ENCODE measurements at regions not wholly inside any gene's neighbourhood (a gene's known extent, or its start where the extent isn't known, plus 50 kb on each side); places are given as distances from the start of the nearest gene placed in this dataset.
A peak's percentile ranks its signal among the peaks of the same experiment; 100 is the strongest.

DNA sequence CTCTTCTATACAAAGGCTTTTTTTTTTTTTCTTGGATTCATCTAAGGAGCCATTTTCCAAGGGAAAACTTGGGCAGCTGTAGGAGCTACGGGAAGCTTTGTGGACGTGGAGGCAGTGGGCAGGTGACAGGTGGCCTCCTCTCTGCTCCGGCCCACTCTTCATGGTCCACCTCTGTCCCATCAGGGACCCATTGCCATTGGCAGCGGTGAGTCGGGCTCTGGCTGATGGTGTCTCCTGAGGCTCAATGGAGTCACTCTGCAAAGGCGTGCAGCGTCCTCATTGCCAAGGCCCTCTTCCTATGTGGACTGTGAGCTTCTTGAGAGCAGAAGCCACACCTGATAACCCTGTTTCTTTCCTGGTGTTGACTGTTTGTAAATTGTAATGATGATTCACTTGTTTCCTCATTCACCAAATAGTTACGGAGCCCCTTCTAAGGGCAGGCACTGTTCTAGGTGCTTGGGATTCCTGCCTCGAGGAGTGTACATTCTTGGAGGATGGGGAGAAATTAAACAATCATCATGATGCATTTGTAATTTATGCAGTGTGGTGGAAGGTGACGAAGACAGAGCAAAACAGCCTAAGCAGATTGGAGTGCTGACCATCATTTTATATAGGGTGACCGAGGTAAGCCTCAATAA lies 240.3 kb upstream of the HS6ST1 start:
- no peak for DNase-seq (ENCODE audit: low spot score in 2 of 2)
- ATAC-seq: no peak
- Mint-ChIP-seq H3K27ac (no peak overlapping the region), H3K36me3 (no peaks in the 10 kb centered on the region), H3K9me3 (no peaks in the 10 kb centered on the region)

GRCh38 chr2:128559533-128560515 lies 241.2 kb upstream of the HS6ST1 start:
- H3K9me3 Mint-ChIP-seq: no peaks in the 10 kb centered on the region
- DNase-seq (ENCODE audit: low spot score in 2 of 2): no peak
- H3K36me3 Mint-ChIP-seq: no peaks in the 10 kb centered on the region
- H3K27ac Mint-ChIP-seq: no peak overlapping the region
- no peak for ATAC-seq

GRCh38 chr2:128560718-128561117 lies 242.1 kb upstream of the HS6ST1 start:
- Mint-ChIP-seq H3K27ac (no peak overlapping the region), H3K9me3 (no peaks in the 10 kb centered on the region), H3K36me3 (no peaks in the 10 kb centered on the region)
- ATAC-seq (no peak), DNase-seq (ENCODE audit: low spot score in 2 of 2) (no peak)

DNA sequence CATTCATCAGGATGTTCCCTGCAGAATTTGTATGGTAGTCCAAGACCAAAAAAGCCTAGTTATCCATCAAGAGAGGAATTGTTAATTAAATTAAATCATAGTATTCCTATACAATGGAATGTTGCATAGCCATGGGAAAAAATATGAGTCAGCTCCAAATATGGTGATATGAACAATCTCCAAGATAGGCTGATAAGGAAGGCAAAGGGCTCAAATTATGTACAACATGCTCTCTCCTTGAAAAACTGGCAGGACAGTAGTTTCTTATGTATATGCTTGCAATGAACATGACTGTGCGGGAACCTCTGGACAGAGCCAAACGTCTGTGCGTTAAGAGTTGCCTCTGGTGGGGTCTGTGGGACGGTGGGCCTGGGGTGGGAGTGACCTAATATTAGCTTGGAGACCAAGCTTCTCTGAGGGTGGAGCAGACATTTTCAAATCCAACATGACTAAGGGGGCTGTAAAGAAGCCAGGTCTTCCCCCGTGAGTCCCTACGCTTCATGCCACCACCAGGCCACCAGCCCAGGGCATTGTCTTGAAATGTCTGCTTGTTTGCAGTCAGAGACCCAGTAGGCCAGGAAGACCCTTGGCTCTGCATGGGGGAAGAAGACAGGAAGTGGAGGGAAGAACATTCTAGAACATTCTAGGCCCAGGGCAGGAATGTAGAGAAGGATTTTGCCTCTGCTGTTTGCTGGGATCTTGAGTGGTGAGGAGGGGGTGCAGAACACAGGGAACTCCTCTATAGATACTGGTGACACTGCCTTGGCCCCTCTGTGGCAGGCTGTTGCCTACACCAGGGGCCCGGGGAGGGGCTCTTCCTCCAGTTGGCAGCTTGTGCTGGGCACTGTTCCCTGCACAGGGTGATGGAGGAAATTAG lies 244.0 kb upstream of the HS6ST1 start:
- H3K27ac Mint-ChIP-seq: peak overlapping the region in 1 of 2 donors; percentile 60

GRCh38 chr2:128563348-128563687 lies 244.7 kb upstream of the HS6ST1 start:
- DNase-seq (ENCODE audit: low spot score in 2 of 2) (no peak), ATAC-seq (no peak)
- Mint-ChIP-seq H3K27ac (peak overlapping the region in 1 of 2 donors; percentile 60), H3K9me3 (no peaks in the 10 kb centered on the region), H3K36me3 (no peaks in the 10 kb centered on the region)

More for the DNA sequence above, 244.0 kb upstream of the HS6ST1 start:
- DNase-seq (ENCODE audit: low spot score in 2 of 2) (no peak), ATAC-seq (no peak)
- Mint-ChIP-seq H3K9me3 (no peaks in the 10 kb centered on the region), H3K36me3 (no peaks in the 10 kb centered on the region)

DNA sequence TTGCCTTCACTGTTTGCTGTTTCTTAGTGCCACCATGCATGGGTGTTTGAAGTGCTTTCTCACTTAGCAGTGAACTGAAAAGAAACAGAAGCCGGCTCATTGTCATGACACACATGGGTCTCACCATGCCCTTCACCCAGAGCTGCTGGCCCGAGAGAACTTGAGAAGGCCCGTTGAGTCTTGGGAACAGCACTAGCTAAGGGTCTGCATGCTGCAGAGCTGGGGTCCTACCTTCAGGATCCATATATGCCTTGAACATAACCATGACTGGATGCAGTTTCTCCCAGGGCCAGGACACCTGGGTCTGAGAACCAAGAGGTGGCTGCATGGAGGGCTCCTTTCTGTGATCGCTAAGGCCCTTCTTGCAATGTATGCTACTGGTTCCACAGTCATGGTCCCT lies 245.5 kb upstream of the HS6ST1 start:
- DNase-seq (ENCODE audit: low spot score in 2 of 2): no peak
- H3K9me3 Mint-ChIP-seq: no peaks in the 10 kb centered on the region
- no peak overlapping the region for H3K27ac Mint-ChIP-seq
- H3K36me3 Mint-ChIP-seq: no peaks in the 10 kb centered on the region
- no peak for ATAC-seq

DNA sequence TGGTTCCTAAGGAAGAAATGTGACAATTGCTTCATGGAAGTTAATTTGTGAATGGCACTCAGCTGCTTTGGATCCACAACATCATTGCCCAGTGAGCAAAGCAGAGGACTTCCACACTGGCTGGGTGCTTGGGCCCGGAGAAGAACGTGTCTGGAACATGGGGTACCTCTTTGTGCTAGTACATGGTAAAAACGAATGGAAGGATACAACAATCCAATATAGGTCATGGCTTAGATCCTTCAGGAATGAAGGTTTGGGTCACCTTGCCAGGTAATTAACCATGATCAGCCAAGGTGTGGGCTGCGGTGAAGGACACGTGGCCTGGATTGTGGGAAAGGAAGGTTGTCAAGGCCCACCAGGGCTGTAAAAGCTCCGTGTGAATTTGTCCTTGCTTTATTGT lies 245.9 kb upstream of the HS6ST1 start:
- no peak for DNase-seq (ENCODE audit: low spot score in 2 of 2)
- Mint-ChIP-seq H3K36me3 (no peaks in the 10 kb centered on the region), H3K27ac (no peak overlapping the region), H3K9me3 (no peaks in the 10 kb centered on the region)
- ATAC-seq: no peak

GRCh38 chr2:128565441-128565840 lies 246.8 kb upstream of the HS6ST1 start:
- Mint-ChIP-seq H3K27ac (no peak overlapping the region), H3K36me3 (no peaks in the 10 kb centered on the region), H3K9me3 (no peaks in the 10 kb centered on the region)
- DNase-seq (ENCODE audit: low spot score in 2 of 2): no peak
- no peak for ATAC-seq

DNA sequence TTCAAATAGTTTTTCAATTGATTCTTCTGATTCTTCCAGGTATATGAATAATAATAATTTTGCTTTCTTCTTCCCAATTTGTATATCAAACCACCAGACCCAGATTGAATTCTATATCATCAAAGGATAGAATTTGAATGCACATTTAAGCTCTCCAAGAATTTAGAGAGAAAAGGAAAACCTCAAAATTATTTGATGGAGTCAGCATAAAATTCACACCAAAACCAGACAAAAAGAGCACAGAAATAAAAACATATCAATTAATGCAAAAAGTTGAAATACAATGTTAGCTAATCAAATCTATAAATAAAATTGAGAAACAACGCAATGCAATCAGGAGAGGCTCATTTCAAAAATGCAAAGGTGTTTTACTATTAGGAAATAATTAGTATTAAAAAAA lies 248.0 kb upstream of the HS6ST1 start:
- no peaks in the 10 kb centered on the region for H3K9me3 Mint-ChIP-seq
- DNase-seq (ENCODE audit: low spot score in 2 of 2) (no peak), ATAC-seq (no peak)
- H3K27ac Mint-ChIP-seq: no peak overlapping the region
- H3K36me3 Mint-ChIP-seq: no peaks in the 10 kb centered on the region

DNA sequence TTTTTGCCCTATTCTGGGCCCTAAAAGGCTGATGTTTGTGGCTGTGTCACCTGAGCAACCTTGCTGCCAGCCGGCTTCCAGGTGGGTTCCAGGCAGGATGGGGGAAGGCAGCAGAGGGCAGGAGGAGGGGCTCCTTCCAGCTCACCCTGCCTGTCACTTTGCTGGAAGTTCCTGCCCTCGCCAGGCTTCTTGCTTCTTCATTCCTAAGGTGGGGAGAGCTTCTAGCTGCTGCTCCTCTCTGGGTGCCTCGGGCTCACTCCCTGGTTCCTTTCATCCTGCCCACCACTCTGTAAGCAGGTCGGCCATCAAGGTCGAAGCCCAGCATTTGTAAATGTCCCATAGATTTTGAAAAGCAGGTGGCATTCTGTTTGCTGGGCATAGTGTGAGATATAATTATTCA lies 249.4 kb upstream of the HS6ST1 start:
- no peaks in the 10 kb centered on the region for H3K36me3 Mint-ChIP-seq
- no peaks in the 10 kb centered on the region for H3K9me3 Mint-ChIP-seq
- H3K27ac Mint-ChIP-seq: no peak overlapping the region
- ATAC-seq (no peak), DNase-seq (ENCODE audit: low spot score in 2 of 2) (no peak)

DNA sequence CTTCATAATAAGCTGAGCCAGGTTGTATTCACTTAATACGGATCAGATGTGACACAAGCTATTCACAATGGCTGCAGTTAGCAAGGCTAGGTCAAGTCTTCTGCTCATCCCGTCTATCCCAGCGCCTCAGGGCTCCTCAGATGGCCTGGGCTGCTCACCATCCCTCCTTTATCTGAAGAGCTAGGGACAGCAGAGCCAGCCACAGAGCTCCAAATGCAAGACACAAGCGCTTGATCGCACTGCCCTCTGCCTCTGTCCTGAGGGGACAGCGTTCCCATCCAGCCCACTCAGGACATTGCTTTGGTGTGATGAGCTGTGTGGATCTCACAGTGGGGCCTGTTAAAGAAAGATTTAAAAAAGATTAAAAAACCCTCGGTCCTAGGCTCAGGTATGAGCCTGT lies 254.4 kb upstream of the HS6ST1 start:
- H3K36me3 Mint-ChIP-seq: no peaks in the 10 kb centered on the region
- no peaks in the 10 kb centered on the region for H3K9me3 Mint-ChIP-seq

DNA sequence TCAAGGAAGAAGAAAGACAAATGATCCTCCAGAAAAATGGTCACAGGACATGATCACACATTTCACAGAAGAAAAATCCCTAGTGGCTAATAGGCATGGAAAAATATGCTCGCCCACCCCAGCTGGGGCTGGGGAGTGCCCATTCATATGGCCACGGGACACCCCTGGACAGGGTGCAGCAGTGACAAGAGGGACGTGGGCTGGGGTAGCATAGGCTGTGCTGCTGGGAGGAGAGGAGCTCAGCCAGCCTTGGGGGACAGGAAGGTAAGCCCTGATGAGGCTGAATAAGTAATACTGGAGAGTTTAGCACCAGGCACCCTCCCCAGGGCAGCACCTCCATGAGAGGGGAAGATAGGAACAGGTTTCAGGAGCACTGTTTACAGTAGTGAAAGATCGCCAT lies 254.9 kb upstream of the HS6ST1 start:
- H3K9me3 Mint-ChIP-seq: no peaks in the 10 kb centered on the region
- no peak for DNase-seq (ENCODE audit: low spot score in 2 of 2)
- no peaks in the 10 kb centered on the region for H3K36me3 Mint-ChIP-seq
- no peak overlapping the region for H3K27ac Mint-ChIP-seq
- no peak for ATAC-seq

More for the DNA sequence above, 254.4 kb upstream of the HS6ST1 start:
- no peak for ATAC-seq
- no peak overlapping the region for H3K27ac Mint-ChIP-seq
- no peak for DNase-seq (ENCODE audit: low spot score in 2 of 2)

GRCh38 chr2:128577141-128577930 lies 258.7 kb upstream of the HS6ST1 start:
- Mint-ChIP-seq H3K9me3 (no peaks in the 10 kb centered on the region), H3K36me3 (no peaks in the 10 kb centered on the region), H3K27ac (no peak overlapping the region)
- no peak for DNase-seq (ENCODE audit: low spot score in 2 of 2)
- no peak for ATAC-seq

DNA sequence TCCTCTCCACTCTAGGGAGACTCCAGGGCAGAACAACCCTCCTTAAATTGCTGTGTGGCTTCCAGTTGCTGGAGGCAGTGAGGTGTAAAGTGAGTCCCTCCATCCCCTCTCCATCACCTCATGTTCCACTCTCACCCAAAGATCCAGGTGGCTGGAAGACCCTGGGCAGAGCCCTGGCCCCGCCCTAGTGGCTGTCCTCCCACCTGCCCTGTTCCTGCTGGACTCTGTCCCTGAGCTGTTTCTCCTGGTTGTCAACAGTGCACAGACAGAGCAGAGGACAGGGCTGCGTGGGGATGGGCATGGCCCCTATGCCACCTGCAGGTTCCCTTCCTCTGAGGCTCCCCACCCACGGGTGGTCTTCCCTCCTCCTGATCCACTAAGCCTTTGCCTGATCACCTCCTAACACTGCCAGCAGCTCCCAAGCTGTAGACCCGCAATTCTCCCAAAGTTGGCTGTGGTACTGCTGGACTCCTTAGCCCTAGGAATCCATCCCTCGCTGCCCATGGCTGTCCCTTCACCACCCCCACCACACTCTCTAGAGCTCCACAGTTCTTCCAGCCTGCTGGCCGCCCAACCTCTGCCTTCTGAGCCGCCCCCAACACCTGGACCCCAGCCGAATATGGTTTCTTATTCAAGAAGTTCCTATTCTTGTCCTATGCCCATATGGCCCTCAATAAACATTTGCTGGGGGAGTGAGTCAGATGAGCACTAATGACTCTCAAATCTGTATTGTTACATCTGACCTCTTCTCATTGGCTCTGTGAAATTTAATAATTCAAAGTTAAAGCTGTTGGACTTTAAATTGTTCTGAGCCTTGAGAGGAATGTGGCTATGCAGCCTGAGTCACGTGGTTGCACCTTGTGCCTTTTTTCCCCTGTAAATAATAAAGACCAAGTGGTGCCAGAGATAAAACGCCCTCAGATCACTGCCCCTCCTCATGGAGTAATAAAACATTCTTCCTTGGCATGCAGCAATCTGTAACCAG lies 260.0 kb upstream of the HS6ST1 start:
- DNase-seq (ENCODE audit: low spot score in 2 of 2) (no peak), ATAC-seq (no peak)
- Mint-ChIP-seq H3K9me3 (no peaks in the 10 kb centered on the region), H3K27ac (no peak overlapping the region), H3K36me3 (no peaks in the 10 kb centered on the region)

DNA sequence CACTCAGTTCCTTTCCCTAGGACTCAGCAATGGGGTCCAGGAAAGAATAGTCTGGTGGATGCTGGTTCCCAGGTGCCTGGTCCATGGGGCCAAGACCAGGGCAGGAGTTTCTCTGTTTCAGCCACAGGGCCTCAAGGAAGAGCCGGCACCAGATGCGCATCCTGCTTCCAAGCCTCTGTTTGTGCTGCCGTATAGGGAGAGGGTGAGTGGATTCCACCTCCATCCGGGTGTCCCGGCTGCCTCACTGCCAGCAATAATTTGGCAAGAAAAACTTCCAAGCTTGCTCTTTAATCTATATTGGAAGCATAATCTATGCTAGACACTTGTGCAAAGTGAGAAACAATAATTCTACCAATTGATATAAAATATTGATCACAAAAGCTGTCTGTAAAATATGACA lies 261.2 kb upstream of the HS6ST1 start:
- peaks cover 0 to 4% of the 10 kb centered on the region in 2 donors for H3K9me3 Mint-ChIP-seq
- no peak for ATAC-seq
- no peaks in the 10 kb centered on the region for H3K36me3 Mint-ChIP-seq
- no peak overlapping the region for H3K27ac Mint-ChIP-seq
- no peak for DNase-seq (ENCODE audit: low spot score in 2 of 2)

Data from activated naive CD4-positive, alpha-beta T cell treated with anti-CD3 and anti-CD28 coated beads, Interleukin-2, amount 50 U/mL, for 72 hours (primary cell).